ENCODE measurements at regions not wholly inside any gene's neighbourhood (a gene's known extent, or its start where the extent isn't known, plus 50 kb on each side); places are given as distances from the start of the nearest gene placed in this dataset.

DNA sequence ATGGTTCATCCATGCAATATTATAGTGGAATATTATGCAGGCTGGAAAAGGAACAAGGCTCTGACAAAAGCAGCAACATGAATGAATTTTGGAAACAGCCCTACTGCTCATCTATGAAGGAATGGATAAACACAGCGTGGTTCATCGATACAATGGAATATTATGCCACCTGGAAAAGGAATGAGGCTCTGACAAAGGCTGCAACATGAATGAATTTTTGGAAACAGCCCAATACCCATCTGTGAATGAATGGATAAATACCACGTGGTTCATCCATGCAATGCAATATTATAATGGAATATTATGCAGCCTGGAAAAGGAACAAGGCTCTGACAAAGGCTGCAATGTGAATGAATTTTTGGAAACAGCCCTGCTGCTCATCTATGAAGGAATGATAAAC is 160.4 kb downstream of the CRLF2 start:
- TF ChIP-seq MXI1 (IDR thresholded peaks at IDR 0.05; ENCODE audit: borderline replicate concordance, low read depth, low read length): no peak
- no peak for TF ChIP-seq RCOR1 (IDR thresholded peaks at IDR 0.05; ENCODE audit: insufficient replicate concordance, low read length)
- TF ChIP-seq, protein P1, sequence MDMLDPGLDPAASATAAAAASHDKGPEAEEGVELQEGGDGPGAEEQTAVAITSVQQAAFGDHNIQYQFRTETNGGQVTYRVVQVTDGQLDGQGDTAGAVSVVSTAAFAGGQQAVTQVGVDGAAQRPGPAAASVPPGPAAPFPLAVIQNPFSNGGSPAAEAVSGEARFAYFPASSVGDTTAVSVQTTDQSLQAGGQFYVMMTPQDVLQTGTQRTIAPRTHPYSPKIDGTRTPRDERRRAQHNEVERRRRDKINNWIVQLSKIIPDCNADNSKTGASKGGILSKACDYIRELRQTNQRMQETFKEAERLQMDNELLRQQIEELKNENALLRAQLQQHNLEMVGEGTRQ (IDR thresholded peaks at IDR 0.05; ENCODE audit: low read depth, low read length): no peak
- TF ChIP-seq MAFK (IDR thresholded peaks at IDR 0.05; ENCODE audit: low read depth, low read length): no peak
- TF ChIP-seq MAZ (IDR thresholded peaks at IDR 0.05; ENCODE audit: borderline replicate concordance, low read depth, low read length): no peak
- no peak for TF ChIP-seq BHLHE40 (IDR thresholded peaks at IDR 0.05; ENCODE audit: low read depth, low read length)
- TF ChIP-seq RAD21 (IDR thresholded peaks at IDR 0.05; ENCODE audit: low read length): no peak
- no peak for TF ChIP-seq SMC3 (IDR thresholded peaks at IDR 0.05; ENCODE audit: low read depth, low read length)
- no peak for TF ChIP-seq FOS (IDR thresholded peaks at IDR 0.05; ENCODE audit: low read depth, low read length)
- TF ChIP-seq CHD1 (IDR thresholded peaks at IDR 0.05; ENCODE audit: low read depth, low read length): no peak
- TF ChIP-seq POLR2A (IDR thresholded peaks at IDR 0.05; ENCODE audit: low read depth, low read length): no peak
- no peak for TF ChIP-seq RFX5 (IDR thresholded peaks at IDR 0.05; ENCODE audit: low read depth, low read length)
- TF ChIP-seq, protein P2, sequence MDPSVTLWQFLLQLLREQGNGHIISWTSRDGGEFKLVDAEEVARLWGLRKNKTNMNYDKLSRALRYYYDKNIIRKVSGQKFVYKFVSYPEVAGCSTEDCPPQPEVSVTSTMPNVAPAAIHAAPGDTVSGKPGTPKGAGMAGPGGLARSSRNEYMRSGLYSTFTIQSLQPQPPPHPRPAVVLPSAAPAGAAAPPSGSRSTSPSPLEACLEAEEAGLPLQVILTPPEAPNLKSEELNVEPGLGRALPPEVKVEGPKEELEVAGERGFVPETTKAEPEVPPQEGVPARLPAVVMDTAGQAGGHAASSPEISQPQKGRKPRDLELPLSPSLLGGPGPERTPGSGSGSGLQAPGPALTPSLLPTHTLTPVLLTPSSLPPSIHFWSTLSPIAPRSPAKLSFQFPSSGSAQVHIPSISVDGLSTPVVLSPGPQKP (IDR thresholded peaks at IDR 0.05; ENCODE audit: borderline replicate concordance, low read depth, low read length): no peak
- TF ChIP-seq, protein P3, sequence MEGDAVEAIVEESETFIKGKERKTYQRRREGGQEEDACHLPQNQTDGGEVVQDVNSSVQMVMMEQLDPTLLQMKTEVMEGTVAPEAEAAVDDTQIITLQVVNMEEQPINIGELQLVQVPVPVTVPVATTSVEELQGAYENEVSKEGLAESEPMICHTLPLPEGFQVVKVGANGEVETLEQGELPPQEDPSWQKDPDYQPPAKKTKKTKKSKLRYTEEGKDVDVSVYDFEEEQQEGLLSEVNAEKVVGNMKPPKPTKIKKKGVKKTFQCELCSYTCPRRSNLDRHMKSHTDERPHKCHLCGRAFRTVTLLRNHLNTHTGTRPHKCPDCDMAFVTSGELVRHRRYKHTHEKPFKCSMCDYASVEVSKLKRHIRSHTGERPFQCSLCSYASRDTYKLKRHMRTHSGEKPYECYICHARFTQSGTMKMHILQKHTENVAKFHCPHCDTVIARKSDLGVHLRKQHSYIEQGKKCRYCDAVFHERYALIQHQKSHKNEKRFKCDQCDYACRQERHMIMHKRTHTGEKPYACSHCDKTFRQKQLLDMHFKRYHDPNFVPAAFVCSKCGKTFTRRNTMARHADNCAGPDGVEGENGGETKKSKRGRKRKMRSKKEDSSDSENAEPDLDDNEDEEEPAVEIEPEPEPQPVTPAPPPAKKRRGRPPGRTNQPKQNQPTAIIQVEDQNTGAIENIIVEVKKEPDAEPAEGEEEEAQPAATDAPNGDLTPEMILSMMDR (conservative IDR thresholded peaks at IDR 0.05; ENCODE audit: low read depth, low read length): no peak
- TF ChIP-seq NFE2L2 (IDR thresholded peaks at IDR 0.05; ENCODE audit: low read depth, low read length): no peak
- TF ChIP-seq CEBPB (IDR thresholded peaks at IDR 0.05; ENCODE audit: low read depth, low read length): no peak
- Histone ChIP-seq H3K27me3 (ENCODE audit: control insufficient read depth, insufficient read depth, low read length) (no peaks in the 10 kb centered on the region), H3K9ac (ENCODE audit: low read depth, low read length) (no peak overlapping the region), H3K18ac (ENCODE audit: low read depth, low read length) (no peak overlapping the region), H3K9me1 (ENCODE audit: insufficient read depth, low read length) (no peaks in the 10 kb centered on the region), H4K5ac (ENCODE audit: low read depth, low read length) (no peak overlapping the region), H2AK9ac (replicated peaks; ENCODE audit: low read depth, low read length, poor library complexity) (no peak overlapping the region), H3K9me3 (ENCODE audit: control insufficient read depth, insufficient read depth, low read length) (peaks cover 17% of the 10 kb centered on the region), H3K56ac (ENCODE audit: extremely low read depth, insufficient read depth, low read length) (no peak overlapping the region), H3K27ac (ENCODE audit: insufficient read depth, low read length) (no peak overlapping the region), H4K8ac (ENCODE audit: low read depth in 2 of 2, low read length in 2 of 2) (no peak overlapping the region), H3K23ac (ENCODE audit: low read depth, low read length) (no peak overlapping the region), H3K4me2 (ENCODE audit: low read depth, low read length) (no peak overlapping the region), H3K36me3 (ENCODE audit: control insufficient read depth, insufficient read depth, low read length) (no peaks in the 10 kb centered on the region), H3K14ac (replicated peaks; ENCODE audit: low read depth, low read length) (no peak overlapping the region), H2BK20ac (ENCODE audit: low read depth, low read length) (no peak overlapping the region), H3K4me3 (ENCODE audit: insufficient read depth, low read depth, low read length) (no peak overlapping the region), H3K79me1 (ENCODE audit: low read depth in 1 of 2, low read length in 2 of 2) (no peaks in the 10 kb centered on the region), H2AK5ac (ENCODE audit: low read depth, low read length) (no peak overlapping the region), H2BK120ac (ENCODE audit: low read depth, low read length) (no peak overlapping the region), H2AFZ (replicated peaks; ENCODE audit: low read length, poor library complexity) (no peak overlapping the region), H2BK15ac (ENCODE audit: low read depth, low read length) (no peak overlapping the region), H4K91ac (ENCODE audit: insufficient read depth, low read depth, low read length) (no peak overlapping the region), H4K20me1 (ENCODE audit: insufficient read depth, low read length) (no peaks in the 10 kb centered on the region), H2BK5ac (ENCODE audit: low read depth, low read length, poor library complexity, severe bottlenecking) (no peak overlapping the region), H3K4ac (ENCODE audit: low read depth, low read length) (no peak overlapping the region), H3K4me1 (ENCODE audit: control insufficient read depth, insufficient read depth, low read length) (no peaks in the 10 kb centered on the region)
- intact Hi-C loops (cut with micrococcal nuclease) (no loop called here), in situ Hi-C loops (cut with MboI; ENCODE audit: low sequenced_read_pairs) (no loop called here), dilution Hi-C loops (cut with HindIII; ENCODE audit: low sequenced_read_pairs, unreplicated experiment) (no loop called here)
- ChIA-PET CTCF (no interaction called here), POLR2A (ENCODE audit: unreplicated experiment) (no interaction called here)
- BruUV-seq (replicated peaks): no TSS peak
- DNase-seq (no peak), ATAC-seq (ENCODE audit: low read depth) (no peak)
- no CpG with 5 or more reads among the region's 3 CpGs for WGBS, 2 experiments (ENCODE audit: extremely low coverage in 2 of 2, insufficient read length in 1 of 2)
